Choroid plexus epithelial cell (primary cell): ENCODE measurements at regions not wholly inside any gene's neighbourhood (a gene's known extent, or its start where the extent isn't known, plus 50 kb on each side); places are given as distances from the start of the nearest gene placed in this dataset.
"Not testable (repeated sequence)": the region's sequence is repeated elsewhere in the genome, so short reads cannot be mapped to it uniquely, and the experiment has no call there.

Source experiments
- DNase-seq: peaks from one replicate; pipeline ENCODE4 v3.0.0-alpha.2; 2010; ENCODE audit warnings: low read depth
- H3K4me3 ChIP-seq: 2 replicates; pipeline ENCODE4 v1.5.1; 2011; ENCODE audit warnings: low read depth, mild to moderate bottlenecking, control low read depth, low read length, moderate library complexity
- TF ChIP-seq, protein P1 (sequence below): conservative IDR thresholded peaks from 2 replicates; pipeline ENCODE4 v1.5.1; 2011; ENCODE audit warnings: low read depth, mild to moderate bottlenecking, control low read depth, inconsistent platforms, low read length, moderate library complexity

GRCh38 chr5:82424211-82424610 lies 146.1 kb upstream of the RPS23 start:
- no peak for DNase-seq
- TF ChIP-seq, protein P1, sequence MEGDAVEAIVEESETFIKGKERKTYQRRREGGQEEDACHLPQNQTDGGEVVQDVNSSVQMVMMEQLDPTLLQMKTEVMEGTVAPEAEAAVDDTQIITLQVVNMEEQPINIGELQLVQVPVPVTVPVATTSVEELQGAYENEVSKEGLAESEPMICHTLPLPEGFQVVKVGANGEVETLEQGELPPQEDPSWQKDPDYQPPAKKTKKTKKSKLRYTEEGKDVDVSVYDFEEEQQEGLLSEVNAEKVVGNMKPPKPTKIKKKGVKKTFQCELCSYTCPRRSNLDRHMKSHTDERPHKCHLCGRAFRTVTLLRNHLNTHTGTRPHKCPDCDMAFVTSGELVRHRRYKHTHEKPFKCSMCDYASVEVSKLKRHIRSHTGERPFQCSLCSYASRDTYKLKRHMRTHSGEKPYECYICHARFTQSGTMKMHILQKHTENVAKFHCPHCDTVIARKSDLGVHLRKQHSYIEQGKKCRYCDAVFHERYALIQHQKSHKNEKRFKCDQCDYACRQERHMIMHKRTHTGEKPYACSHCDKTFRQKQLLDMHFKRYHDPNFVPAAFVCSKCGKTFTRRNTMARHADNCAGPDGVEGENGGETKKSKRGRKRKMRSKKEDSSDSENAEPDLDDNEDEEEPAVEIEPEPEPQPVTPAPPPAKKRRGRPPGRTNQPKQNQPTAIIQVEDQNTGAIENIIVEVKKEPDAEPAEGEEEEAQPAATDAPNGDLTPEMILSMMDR: no peak
- no peak overlapping the region for H3K4me3 ChIP-seq

DNA sequence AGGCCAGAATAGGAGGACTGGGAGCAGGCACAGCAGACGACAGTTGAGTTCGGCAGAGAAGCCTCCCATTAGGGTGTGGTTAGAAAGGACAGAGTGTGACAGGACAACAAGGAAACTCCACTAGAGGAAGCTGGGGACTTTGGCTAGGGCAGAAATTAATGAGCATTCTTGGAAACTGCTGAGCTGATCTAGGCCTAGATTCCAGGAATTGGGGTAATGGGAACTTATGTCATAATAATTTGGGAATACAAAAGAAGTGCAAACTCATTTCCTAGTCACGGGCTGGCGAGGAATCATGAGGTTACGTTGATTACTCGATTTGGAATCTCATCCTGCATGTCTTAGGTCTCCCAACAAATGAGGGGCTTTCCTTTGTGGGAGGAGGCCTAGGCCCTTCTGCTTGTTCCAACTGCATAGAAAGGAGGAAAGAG lies 144.6 kb upstream of the RPS23 start:
- no peak for DNase-seq
- no peak overlapping the region for H3K4me3 ChIP-seq
- TF ChIP-seq, protein P1: no peak

GRCh38 chr5:82422001-82422740 lies 144.0 kb upstream of the RPS23 start:
- TF ChIP-seq, protein P1: no peak
- no peak overlapping the region for H3K4me3 ChIP-seq
- DNase-seq: no peak

DNA sequence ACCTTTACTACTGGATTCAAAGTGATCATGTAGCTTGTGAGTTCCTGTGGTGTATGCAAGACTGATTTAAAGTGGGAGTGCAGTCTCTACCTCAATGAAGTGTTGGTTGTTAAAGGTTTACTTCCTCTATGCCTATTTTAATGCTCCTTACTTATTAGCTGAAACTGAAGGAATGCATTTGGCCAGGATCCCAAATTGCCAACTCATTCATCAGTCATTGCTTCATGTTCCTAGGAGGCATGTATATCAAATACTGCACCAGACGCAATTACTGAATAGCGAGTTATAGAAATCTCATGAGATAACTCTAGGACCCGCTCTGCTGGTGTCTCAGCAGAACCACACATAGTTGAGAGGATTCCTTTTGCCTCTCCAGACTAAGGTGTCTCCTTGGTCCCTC lies 143.0 kb upstream of the RPS23 start:
- TF ChIP-seq, protein P1: peak; percentile 60
- H3K4me3 ChIP-seq: no peak overlapping the region
- peak; percentile 97 for DNase-seq

GRCh38 chr5:82420524-82420923 lies 142.4 kb upstream of the RPS23 start:
- H3K4me3 ChIP-seq, DNase-seq: not testable (repeated sequence)

DNA sequence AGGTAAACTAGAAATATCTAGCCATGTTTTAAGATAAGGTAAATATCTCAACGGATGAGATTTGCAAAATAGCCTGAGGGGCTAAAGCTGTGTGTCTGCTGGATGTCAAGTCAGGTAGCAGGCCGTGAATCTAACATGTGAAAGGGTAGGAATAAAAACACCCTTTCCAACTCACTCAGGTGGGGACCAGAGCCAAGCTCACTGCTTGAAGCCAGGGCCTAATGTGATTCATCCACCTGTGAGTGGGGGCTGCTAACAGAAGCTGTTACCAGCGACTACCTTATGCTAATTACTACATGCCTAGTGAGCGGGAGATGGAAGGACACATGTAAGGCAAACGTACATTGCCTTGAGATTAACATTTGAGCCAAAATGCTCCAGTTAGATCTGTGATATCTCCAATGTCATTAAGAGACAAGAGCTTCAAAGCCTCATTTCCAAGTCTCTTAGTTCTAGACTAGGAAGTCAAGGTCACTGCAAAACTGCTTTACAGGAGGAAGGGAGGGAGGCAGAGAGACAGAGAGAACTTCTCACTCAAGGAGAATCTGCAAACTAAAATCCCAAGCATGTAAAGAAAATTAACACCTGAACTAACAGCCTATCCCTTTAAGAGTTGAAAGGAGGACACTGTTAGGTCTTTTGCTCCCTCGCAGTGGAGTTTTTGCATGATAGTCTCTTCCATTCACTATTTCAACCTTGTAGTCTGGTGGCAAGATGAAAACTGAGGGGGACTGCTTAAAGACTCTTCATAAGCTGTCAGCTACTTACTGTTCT lies 141.6 kb upstream of the RPS23 start:
- no peak for DNase-seq
- TF ChIP-seq, protein P1: no peak
- H3K4me3 ChIP-seq: no peak overlapping the region

GRCh38 chr5:82418608-82418950 lies 140.4 kb upstream of the RPS23 start:
- H3K4me3 ChIP-seq: no peak overlapping the region
- TF ChIP-seq, protein P1: no peak
- no peak for DNase-seq
